ENCODE measurements at regions not wholly inside any gene's neighbourhood (a gene's known extent, or its start where the extent isn't known, plus 50 kb on each side); places are given as distances from the start of the nearest gene placed in this dataset.

DNA sequence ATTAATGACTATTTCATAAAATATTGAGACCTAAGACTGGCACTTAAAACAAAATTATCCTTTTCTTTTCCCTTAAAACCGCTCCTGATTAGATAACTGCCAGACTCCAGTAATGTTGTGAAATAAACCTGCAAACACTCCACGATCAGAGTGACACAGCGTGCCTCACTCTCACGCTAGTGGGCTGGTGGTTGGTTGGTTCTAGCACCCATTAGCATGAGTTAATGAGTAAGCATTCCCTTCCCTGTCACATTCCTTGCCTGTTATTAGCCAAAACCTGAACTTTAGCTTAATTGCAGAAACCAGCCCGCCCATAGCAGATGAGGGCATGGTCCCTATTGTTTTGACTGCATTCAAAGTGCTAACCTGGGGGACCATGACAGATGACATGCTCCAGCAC, 193.4 kb downstream of the CD83 start:
- TF ChIP-seq, protein P1, sequence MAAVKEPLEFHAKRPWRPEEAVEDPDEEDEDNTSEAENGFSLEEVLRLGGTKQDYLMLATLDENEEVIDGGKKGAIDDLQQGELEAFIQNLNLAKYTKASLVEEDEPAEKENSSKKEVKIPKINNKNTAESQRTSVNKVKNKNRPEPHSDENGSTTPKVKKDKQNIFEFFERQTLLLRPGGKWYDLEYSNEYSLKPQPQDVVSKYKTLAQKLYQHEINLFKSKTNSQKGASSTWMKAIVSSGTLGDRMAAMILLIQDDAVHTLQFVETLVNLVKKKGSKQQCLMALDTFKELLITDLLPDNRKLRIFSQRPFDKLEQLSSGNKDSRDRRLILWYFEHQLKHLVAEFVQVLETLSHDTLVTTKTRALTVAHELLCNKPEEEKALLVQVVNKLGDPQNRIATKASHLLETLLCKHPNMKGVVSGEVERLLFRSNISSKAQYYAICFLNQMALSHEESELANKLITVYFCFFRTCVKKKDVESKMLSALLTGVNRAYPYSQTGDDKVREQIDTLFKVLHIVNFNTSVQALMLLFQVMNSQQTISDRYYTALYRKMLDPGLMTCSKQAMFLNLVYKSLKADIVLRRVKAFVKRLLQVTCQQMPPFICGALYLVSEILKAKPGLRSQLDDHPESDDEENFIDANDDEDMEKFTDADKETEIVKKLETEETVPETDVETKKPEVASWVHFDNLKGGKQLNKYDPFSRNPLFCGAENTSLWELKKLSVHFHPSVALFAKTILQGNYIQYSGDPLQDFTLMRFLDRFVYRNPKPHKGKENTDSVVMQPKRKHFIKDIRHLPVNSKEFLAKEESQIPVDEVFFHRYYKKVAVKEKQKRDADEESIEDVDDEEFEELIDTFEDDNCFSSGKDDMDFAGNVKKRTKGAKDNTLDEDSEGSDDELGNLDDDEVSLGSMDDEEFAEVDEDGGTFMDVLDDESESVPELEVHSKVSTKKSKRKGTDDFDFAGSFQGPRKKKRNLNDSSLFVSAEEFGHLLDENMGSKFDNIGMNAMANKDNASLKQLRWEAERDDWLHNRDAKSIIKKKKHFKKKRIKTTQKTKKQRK (IDR thresholded peaks at IDR 0.05; ENCODE audit: low read depth, low read length): no peak
- TF ChIP-seq YBX1 (IDR thresholded peaks at IDR 0.05): no peak
- TF ChIP-seq, protein P2, sequence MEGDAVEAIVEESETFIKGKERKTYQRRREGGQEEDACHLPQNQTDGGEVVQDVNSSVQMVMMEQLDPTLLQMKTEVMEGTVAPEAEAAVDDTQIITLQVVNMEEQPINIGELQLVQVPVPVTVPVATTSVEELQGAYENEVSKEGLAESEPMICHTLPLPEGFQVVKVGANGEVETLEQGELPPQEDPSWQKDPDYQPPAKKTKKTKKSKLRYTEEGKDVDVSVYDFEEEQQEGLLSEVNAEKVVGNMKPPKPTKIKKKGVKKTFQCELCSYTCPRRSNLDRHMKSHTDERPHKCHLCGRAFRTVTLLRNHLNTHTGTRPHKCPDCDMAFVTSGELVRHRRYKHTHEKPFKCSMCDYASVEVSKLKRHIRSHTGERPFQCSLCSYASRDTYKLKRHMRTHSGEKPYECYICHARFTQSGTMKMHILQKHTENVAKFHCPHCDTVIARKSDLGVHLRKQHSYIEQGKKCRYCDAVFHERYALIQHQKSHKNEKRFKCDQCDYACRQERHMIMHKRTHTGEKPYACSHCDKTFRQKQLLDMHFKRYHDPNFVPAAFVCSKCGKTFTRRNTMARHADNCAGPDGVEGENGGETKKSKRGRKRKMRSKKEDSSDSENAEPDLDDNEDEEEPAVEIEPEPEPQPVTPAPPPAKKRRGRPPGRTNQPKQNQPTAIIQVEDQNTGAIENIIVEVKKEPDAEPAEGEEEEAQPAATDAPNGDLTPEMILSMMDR (IDR thresholded peaks at IDR 0.05 in 2 of 3, conservative IDR thresholded peaks at IDR 0.05 in 1 of 3; ENCODE audit: control insufficient read depth in 2 of 3, extremely low read depth in 1 of 3, insufficient read depth in 1 of 3, low read depth in 3 of 3, low read length in 3 of 3): no peak
- no peak for TF ChIP-seq EP300 (IDR thresholded peaks at IDR 0.05; ENCODE audit: borderline replicate concordance in 1 of 2, control insufficient read depth in 1 of 2, low read depth in 2 of 2, low read length in 2 of 2)
- TF ChIP-seq CREM (IDR thresholded peaks at IDR 0.05; ENCODE audit: low read depth): no peak
- no peak for TF ChIP-seq GABPA (IDR thresholded peaks at IDR 0.05; ENCODE audit: low read depth)
- no peak for TF ChIP-seq DPF2 (IDR thresholded peaks at IDR 0.05)
- TF ChIP-seq, protein P3, sequence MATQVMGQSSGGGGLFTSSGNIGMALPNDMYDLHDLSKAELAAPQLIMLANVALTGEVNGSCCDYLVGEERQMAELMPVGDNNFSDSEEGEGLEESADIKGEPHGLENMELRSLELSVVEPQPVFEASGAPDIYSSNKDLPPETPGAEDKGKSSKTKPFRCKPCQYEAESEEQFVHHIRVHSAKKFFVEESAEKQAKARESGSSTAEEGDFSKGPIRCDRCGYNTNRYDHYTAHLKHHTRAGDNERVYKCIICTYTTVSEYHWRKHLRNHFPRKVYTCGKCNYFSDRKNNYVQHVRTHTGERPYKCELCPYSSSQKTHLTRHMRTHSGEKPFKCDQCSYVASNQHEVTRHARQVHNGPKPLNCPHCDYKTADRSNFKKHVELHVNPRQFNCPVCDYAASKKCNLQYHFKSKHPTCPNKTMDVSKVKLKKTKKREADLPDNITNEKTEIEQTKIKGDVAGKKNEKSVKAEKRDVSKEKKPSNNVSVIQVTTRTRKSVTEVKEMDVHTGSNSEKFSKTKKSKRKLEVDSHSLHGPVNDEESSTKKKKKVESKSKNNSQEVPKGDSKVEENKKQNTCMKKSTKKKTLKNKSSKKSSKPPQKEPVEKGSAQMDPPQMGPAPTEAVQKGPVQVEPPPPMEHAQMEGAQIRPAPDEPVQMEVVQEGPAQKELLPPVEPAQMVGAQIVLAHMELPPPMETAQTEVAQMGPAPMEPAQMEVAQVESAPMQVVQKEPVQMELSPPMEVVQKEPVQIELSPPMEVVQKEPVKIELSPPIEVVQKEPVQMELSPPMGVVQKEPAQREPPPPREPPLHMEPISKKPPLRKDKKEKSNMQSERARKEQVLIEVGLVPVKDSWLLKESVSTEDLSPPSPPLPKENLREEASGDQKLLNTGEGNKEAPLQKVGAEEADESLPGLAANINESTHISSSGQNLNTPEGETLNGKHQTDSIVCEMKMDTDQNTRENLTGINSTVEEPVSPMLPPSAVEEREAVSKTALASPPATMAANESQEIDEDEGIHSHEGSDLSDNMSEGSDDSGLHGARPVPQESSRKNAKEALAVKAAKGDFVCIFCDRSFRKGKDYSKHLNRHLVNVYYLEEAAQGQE (IDR thresholded peaks at IDR 0.05; ENCODE audit: low read depth, low read length): no peak
- TF ChIP-seq RAD21 (IDR thresholded peaks at IDR 0.05; ENCODE audit: insufficient read depth, low read depth, low read length): no peak
- no peak for TF ChIP-seq EZH2 (IDR thresholded peaks at IDR 0.05; ENCODE audit: borderline replicate concordance, control insufficient read depth, low read depth, low read length)

Data from GM12878 (cell line).